H9 (cell line): ENCODE measurements at regions not wholly inside any gene's neighbourhood (a gene's known extent, or its start where the extent isn't known, plus 50 kb on each side); places are given as distances from the start of the nearest gene placed in this dataset.

Experiments used
- DNase-seq: peaks from one replicate; pipeline ENCODE4 v3.0.0-alpha.2; 2017
- H2AFZ ChIP-seq: one replicate; pipeline ENCODE4 v1.6.1; 2013; ENCODE audit warnings: mild to moderate bottlenecking, low read length, control low read depth, moderate library complexity
- H2AK5ac ChIP-seq: 2 replicates; pipeline ENCODE4 v1.6.1; 2013; ENCODE audit warnings: low read length, control low read depth, mixed read lengths; ENCODE audit not compliant: insufficient read length
- H2BK120ac ChIP-seq: one replicate; pipeline ENCODE4 v1.6.1; 2013; ENCODE audit warnings: low read depth, mild to moderate bottlenecking, low read length, control low read depth, inconsistent platforms; ENCODE audit not compliant: poor library complexity, severe bottlenecking
- H2BK12ac ChIP-seq: 2 replicates; pipeline ENCODE4 v1.6.1; 2013; ENCODE audit warnings: low read length, control low read depth, mixed read lengths, low read depth; ENCODE audit not compliant: insufficient read length
- H2BK15ac ChIP-seq: 2 replicates; pipeline ENCODE4 v1.6.1; 2013; ENCODE audit warnings: low read depth, low read length, control low read depth
- H2BK20ac ChIP-seq: one replicate; pipeline ENCODE4 v1.6.1; 2013; ENCODE audit warnings: low read depth, mild to moderate bottlenecking, low read length, control low read depth, inconsistent platforms; ENCODE audit not compliant: poor library complexity, severe bottlenecking
- H2BK5ac ChIP-seq: 2 replicates; pipeline ENCODE4 v1.6.1; 2013; ENCODE audit warnings: low read length, control low read depth, mixed read lengths; ENCODE audit not compliant: insufficient read length
- H3K14ac ChIP-seq: 2 replicates; pipeline ENCODE4 v1.6.1; 2013; ENCODE audit warnings: low read length, control low read depth; ENCODE audit not compliant: insufficient read depth
- H3K18ac ChIP-seq: 2 replicates; pipeline ENCODE4 v1.6.1; 2013; ENCODE audit warnings: low read depth, mild to moderate bottlenecking, mixed read lengths, low read length, control low read depth; ENCODE audit not compliant: insufficient read length
- H3K23ac ChIP-seq: 2 replicates; pipeline ENCODE4 v1.6.1; 2013; ENCODE audit warnings: low read length, control low read depth, mixed read lengths, low read depth; ENCODE audit not compliant: insufficient read length
- H3K23me2 ChIP-seq: 2 replicates; pipeline ENCODE4 v1.6.1; 2013; ENCODE audit warnings: low read depth, mild to moderate bottlenecking, mixed read lengths, low read length, control low read depth; ENCODE audit not compliant: insufficient read length, poor library complexity, severe bottlenecking
- H3K27ac ChIP-seq: 2 replicates; pipeline ENCODE4 v1.5.1; 2013; ENCODE audit warnings: low read length, control low read depth, mixed read lengths, low read depth; ENCODE audit not compliant: insufficient read length
- H3K27me3 ChIP-seq: 2 replicates; pipeline ENCODE4 v1.6.1; 2013; ENCODE audit warnings: low read length, control low read depth, inconsistent platforms; ENCODE audit not compliant: insufficient read depth
- H3K4ac ChIP-seq: 2 replicates; pipeline ENCODE4 v1.6.1; 2013; ENCODE audit warnings: low read depth, mild to moderate bottlenecking, control low read depth, inconsistent platforms, low read length, moderate library complexity
- H3K4me1 ChIP-seq: 2 replicates; pipeline ENCODE4 v1.6.1; 2013; ENCODE audit warnings: low read length, control low read depth, inconsistent platforms; ENCODE audit not compliant: insufficient read depth
- H3K4me2 ChIP-seq: 2 replicates; pipeline ENCODE4 v1.6.1; 2013; ENCODE audit warnings: low read length, control low read depth, mixed read lengths; ENCODE audit not compliant: insufficient read length, insufficient read depth
- H3K56ac ChIP-seq: 2 replicates; pipeline ENCODE4 v1.6.1; 2013; ENCODE audit warnings: low read depth, mild to moderate bottlenecking, mixed read lengths, low read length, control low read depth; ENCODE audit not compliant: insufficient read length
- H3K79me1 ChIP-seq: 2 replicates; pipeline ENCODE4 v1.6.1; 2013; ENCODE audit warnings: low read depth, mild to moderate bottlenecking, moderate library complexity, low read length, control low read depth, inconsistent platforms; ENCODE audit not compliant: insufficient read depth, poor library complexity, severe bottlenecking
- H3K79me2 ChIP-seq: 2 replicates; pipeline ENCODE4 v1.6.1; 2013; ENCODE audit warnings: low read length, control low read depth, inconsistent platforms; ENCODE audit not compliant: insufficient read depth
- H3K9ac ChIP-seq: 2 replicates; pipeline ENCODE4 v1.6.1; 2013; ENCODE audit warnings: low read length, control low read depth, mixed read lengths; ENCODE audit not compliant: insufficient read length; ENCODE audit errors: extremely low read depth
- H3K9me3 ChIP-seq: one replicate; pipeline ENCODE4 v1.6.1; 2013; ENCODE audit warnings: low read depth, low read length, inconsistent platforms; ENCODE audit not compliant: control insufficient read depth
- H3T11ph ChIP-seq: one replicate; pipeline ENCODE4 v1.6.1; 2013; ENCODE audit warnings: mild to moderate bottlenecking, low read length, control low read depth, inconsistent platforms
- H4K20me1 ChIP-seq: one replicate; pipeline ENCODE4 v1.6.1; 2013; ENCODE audit not compliant: control insufficient read depth, insufficient read length, insufficient read depth
- H4K5ac ChIP-seq: 2 replicates; pipeline ENCODE4 v1.6.1; 2013; ENCODE audit warnings: low read depth, mild to moderate bottlenecking, mixed read lengths, low read length, control low read depth; ENCODE audit not compliant: insufficient read length
- H4K8ac ChIP-seq: replicated peaks from 2 replicates; pipeline ENCODE4 v1.6.1; 2013; ENCODE audit warnings: low read length, control low read depth, mixed read lengths, low read depth; ENCODE audit not compliant: insufficient read length
- H4K91ac ChIP-seq: 2 replicates; pipeline ENCODE4 v1.6.1; 2013; ENCODE audit warnings: low read depth, mild to moderate bottlenecking, moderate library complexity, mixed read lengths, low read length, control low read depth; ENCODE audit not compliant: insufficient read length
- H3K27ac Mint-ChIP-seq, 3 experiments: 2 replicates in 2 of 3; 3 replicates in 1 of 3; pipeline ENCODE4 v1.8.0; 2020 to 2021; ENCODE audit warnings: mixed read lengths in 3 of 3, mild to moderate bottlenecking in 1 of 3, moderate library complexity in 1 of 3
- H3K27me3 Mint-ChIP-seq: 2 replicates; pipeline ENCODE4 v1.8.0; 2021; ENCODE audit warnings: low read depth, mild to moderate bottlenecking, moderate library complexity, mixed read lengths
- H3K36me3 Mint-ChIP-seq, 3 experiments: 2 replicates in 2 of 3; 3 replicates in 1 of 3; pipeline ENCODE4 v1.8.0; 2020 to 2021; ENCODE audit warnings: low read depth in 3 of 3, mixed read lengths in 3 of 3; ENCODE audit not compliant: insufficient read depth in 1 of 3
- H3K4me1 Mint-ChIP-seq, 2 experiments: 2 replicates each; pipeline ENCODE4 v1.8.0; 2020; ENCODE audit warnings: mixed read lengths in 2 of 2
- H3K4me3 Mint-ChIP-seq, 2 experiments: 2 replicates in 1 of 2; 3 replicates in 1 of 2; pipeline ENCODE4 v1.8.0; 2020 to 2021; ENCODE audit warnings: mild to moderate bottlenecking in 2 of 2, mixed read lengths in 2 of 2, moderate library complexity in 1 of 2
- H3K9me3 Mint-ChIP-seq, 2 experiments: 2 replicates in 1 of 2; 3 replicates in 1 of 2; pipeline ENCODE4 v1.8.0; 2020; ENCODE audit warnings: mild to moderate bottlenecking in 2 of 2, mixed read lengths in 2 of 2, moderate library complexity in 1 of 2
- WGBS: extraction: QIAGEN DNeasy Blood & Tissue Kit; methylation state at CpG from one replicate; pipeline ENCODE4 v1.1.7; 2013; ENCODE audit warnings: missing lambda C conversion rate, low lambda C conversion rate, mixed read lengths; ENCODE audit not compliant: insufficient read length; ENCODE audit errors: extremely low coverage; 5-methylcytosine and 5-hydroxymethylcytosine counted together
- TF ChIP-seq, protein P1 (sequence below): fragments of 200-600 bp; sonication (generic); conservative IDR thresholded peaks from 3 replicates; pipeline ENCODE4 v1.8.0; 2021; ENCODE audit warnings: antibody characterized with exemption, mild to moderate bottlenecking

DNA sequence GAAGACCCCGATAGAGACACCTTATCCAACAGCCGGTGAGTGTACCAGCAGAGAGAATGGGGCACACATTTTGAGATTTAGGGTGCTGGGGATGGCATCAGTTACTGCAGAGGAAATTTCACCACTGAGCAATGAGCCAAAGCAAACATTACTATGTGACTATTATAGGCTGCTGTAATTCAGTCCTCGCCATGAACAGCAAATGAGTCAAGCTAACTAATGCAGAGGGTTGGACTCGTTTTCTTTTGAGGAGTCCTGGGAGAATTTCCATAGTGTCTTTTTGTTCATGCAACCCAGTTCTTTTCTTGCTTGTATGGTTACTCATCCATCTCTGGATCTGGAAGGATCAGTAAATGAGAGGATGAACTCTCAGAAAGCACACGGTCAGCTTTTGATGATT is 323.8 kb downstream of the PSAT1 start:
- Histone ChIP-seq H3K27me3 (no peaks in the 10 kb centered on the region), H3K14ac (no peak overlapping the region), H3K27ac (no peak overlapping the region), H2BK12ac (no peak overlapping the region), H2BK120ac (no peak overlapping the region), H3K79me2 (no peaks in the 10 kb centered on the region), H3K79me1 (no peaks in the 10 kb centered on the region), H3K4ac (no peak overlapping the region), H2BK15ac (no peak overlapping the region), H3K9ac (no peak overlapping the region), H3K4me2 (no peak overlapping the region), H2AFZ (no peak overlapping the region), H3K18ac (no peak overlapping the region), H4K91ac (no peak overlapping the region), H3K9me3 (no peaks in the 10 kb centered on the region), H2BK20ac (no peak overlapping the region), H3K23ac (no peak overlapping the region), H3K23me2 (no peaks in the 10 kb centered on the region), H4K5ac (no peak overlapping the region), H3T11ph (no peak overlapping the region), H4K20me1 (no peaks in the 10 kb centered on the region), H2AK5ac (no peak overlapping the region), H3K56ac (no peak overlapping the region), H3K4me1 (no peaks in the 10 kb centered on the region), H2BK5ac (no peak overlapping the region), H4K8ac (no peak overlapping the region)
- Mint-ChIP-seq H3K27ac (no peak overlapping the region), H3K4me1 (no peaks in the 10 kb centered on the region), H3K9me3 (no peaks in the 10 kb centered on the region), H3K4me3 (no peak overlapping the region), H3K36me3 (no peaks in the 10 kb centered on the region), H3K27me3 (no peaks in the 10 kb centered on the region)
- TF ChIP-seq, protein P1, sequence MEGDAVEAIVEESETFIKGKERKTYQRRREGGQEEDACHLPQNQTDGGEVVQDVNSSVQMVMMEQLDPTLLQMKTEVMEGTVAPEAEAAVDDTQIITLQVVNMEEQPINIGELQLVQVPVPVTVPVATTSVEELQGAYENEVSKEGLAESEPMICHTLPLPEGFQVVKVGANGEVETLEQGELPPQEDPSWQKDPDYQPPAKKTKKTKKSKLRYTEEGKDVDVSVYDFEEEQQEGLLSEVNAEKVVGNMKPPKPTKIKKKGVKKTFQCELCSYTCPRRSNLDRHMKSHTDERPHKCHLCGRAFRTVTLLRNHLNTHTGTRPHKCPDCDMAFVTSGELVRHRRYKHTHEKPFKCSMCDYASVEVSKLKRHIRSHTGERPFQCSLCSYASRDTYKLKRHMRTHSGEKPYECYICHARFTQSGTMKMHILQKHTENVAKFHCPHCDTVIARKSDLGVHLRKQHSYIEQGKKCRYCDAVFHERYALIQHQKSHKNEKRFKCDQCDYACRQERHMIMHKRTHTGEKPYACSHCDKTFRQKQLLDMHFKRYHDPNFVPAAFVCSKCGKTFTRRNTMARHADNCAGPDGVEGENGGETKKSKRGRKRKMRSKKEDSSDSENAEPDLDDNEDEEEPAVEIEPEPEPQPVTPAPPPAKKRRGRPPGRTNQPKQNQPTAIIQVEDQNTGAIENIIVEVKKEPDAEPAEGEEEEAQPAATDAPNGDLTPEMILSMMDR = no peak
- WGBS = no CpG with 5 or more reads among the region's 5 CpGs
- no peak for DNase-seq
